ENCODE measurements at regions not wholly inside any gene's neighbourhood (a gene's known extent, or its start where the extent isn't known, plus 50 kb on each side); places are given as distances from the start of the nearest gene placed in this dataset.
"Not testable (repeated sequence)": the region's sequence is repeated elsewhere in the genome, so short reads cannot be mapped to it uniquely, and the experiment has no call there.

DNA sequence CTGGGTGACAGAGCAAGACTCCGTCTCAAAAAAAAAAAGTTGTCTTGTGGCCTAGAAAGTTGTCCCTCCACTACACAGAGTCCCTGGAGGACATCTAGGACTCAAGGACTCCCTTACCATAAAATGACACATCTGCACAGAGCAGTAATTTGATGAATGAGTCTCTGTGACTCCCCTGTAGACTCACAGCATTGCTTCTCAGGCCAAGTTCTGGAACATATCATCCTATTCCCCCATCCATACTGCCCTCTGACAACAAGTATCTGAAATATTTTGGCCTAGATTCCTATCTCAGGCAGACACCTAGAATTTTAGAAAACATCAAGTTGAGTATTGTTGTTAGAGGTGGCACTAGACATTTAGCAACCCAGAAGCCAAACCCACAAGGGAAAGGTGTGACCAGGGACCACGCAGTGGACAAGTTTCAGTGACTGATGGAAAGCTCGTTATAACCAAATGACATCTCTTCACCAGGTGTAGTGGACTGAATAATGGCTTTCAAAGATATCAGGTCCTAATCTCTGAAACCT, 97.9 kb upstream of the ATP8B1 start:
- Mint-ChIP-seq H3K4me1 (no peaks in the 10 kb centered on the region), H3K4me3 (no peak overlapping the region), H3K27ac (no peak overlapping the region), H3K27me3 (peaks cover 12% of the 10 kb centered on the region), H3K36me3 (peaks cover 3% of the 10 kb centered on the region), H3K9me3 (no peaks in the 10 kb centered on the region)
- ATAC-seq (ENCODE audit: low read depth), result no peak
- DNase-seq (ENCODE audit: low spot score in 2 of 2), result no peak

DNA sequence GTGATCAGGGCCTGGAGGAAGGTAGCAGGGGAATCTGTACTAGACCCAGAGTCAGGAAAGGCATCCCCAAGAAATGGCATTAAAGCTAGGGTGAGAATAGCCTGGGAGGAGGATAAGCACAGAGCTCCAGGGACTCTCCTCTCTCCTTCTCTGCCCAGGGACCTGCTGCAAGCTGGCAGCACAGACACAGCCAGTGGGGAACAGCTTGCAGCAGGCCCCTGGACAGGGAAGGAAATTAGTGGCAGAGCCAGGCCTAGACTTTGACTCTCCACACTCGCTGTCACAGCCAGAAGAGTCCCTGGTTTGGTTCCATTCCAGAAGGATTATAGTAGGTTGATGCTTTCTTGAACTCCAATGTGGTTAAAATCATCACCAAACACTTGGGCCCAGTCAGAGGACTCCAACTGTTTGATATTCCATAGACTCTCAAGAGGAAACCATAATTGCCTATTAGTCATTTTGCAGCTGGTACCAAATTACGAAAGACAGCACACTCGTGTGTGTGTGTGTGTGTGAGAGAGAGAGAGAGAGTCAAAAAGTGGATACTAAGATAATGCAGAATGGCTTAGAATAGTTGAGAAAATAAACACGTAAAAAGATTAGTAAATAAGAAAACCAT, 95.5 kb upstream of the ATP8B1 start:
- Mint-ChIP-seq H3K36me3 (peaks cover 2% of the 10 kb centered on the region), H3K9me3 (peaks cover 2% of the 10 kb centered on the region), H3K4me3 (no peak overlapping the region), H3K27ac (no peak overlapping the region), H3K4me1 (no peaks in the 10 kb centered on the region), H3K27me3 (peaks cover 8% of the 10 kb centered on the region)
- DNase-seq (ENCODE audit: low spot score in 2 of 2), result no peak
- ATAC-seq (ENCODE audit: low read depth), result no peak

DNA sequence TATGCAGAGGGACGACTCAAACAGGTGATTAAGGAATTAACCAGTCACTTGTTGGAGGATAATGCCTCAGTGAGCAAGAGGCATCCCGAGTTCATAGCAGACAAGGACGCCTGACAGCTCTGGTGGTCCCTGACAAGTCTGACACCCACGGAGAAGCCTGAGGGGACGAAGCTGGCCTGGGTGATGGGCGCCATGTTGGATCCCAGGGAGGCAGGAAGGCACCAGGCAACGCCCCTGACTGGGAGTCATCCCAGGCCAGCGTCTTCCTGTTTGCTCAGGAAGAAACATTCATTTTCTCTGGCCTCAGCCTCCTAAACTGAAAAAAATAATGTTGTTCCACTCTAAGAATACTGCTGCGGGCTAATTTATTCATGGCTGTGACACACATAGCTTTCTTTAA, 92.1 kb upstream of the ATP8B1 start:
- DNase-seq (ENCODE audit: low spot score in 2 of 2), result no peak
- no peak for ATAC-seq (ENCODE audit: low read depth)
- Mint-ChIP-seq H3K27me3 (peaks cover 6% of the 10 kb centered on the region), H3K9me3 (peaks cover 2% of the 10 kb centered on the region), H3K36me3 (peaks cover 4% of the 10 kb centered on the region), H3K27ac (no peak overlapping the region), H3K4me1 (peaks cover 3% of the 10 kb centered on the region), H3K4me3 (no peak overlapping the region)

DNA sequence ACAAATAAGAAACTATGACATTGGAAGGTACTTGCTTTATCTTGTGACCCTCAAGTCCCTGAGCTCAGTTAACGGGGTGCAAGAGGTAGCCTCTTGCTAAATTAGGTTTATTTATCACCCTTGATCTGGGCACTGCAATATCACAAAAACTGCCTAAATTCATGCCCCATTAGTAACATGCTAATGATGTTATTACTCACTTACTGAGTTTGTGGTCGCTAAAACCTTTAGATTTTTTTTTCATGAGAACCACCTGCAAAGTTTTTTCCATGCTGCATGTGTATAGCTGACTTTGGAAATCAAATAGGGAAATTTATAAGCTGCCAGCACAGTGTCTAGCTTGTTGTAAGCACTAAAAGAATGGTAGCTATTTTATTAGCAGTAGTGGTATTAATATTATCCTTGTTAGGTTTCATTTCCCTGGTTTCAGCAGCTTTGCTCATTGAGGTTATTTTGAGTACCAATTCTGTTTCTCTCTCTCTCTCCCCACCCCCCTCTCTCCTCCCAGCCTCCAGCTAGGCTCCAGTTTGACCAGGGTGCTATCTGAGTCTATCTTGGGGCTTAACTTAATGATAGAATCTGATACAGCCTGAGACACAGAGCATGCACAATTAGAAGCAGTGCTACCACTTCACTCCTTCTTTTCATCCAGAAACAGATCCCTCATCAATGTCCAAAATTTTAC, 88.7 kb upstream of the ATP8B1 start:
- ATAC-seq (ENCODE audit: low read depth) (no peak), DNase-seq (ENCODE audit: low spot score in 2 of 2) (no peak)
- H3K27ac Mint-ChIP-seq, result no peak overlapping the region
- H3K36me3 Mint-ChIP-seq, result peaks cover 6% of the 10 kb centered on the region
- peaks cover 3% of the 10 kb centered on the region for H3K4me1 Mint-ChIP-seq
- H3K27me3 Mint-ChIP-seq, result no peaks in the 10 kb centered on the region
- no peak overlapping the region for H3K4me3 Mint-ChIP-seq
- peaks cover 2% of the 10 kb centered on the region for H3K9me3 Mint-ChIP-seq

DNA sequence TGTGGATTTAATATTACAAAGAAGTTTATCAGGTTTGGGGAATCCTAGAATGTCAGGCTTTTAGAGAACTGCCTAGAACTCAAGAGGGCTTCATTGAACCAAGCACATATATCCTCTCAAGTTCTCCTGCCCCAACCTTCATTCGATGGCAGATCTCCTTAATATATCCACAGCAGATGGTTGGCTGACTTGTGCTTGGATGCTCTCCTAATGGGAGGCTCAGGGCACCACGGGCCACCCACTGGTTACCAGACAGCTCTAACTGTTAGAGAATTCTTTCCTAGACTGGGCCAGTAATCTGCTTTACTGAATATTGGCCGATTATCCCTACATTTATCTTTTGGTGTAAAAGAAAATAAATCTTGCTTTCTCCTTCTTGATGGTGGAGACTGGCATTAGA, 87.2 kb upstream of the ATP8B1 start:
- peaks cover 3% of the 10 kb centered on the region for H3K4me1 Mint-ChIP-seq
- H3K27me3 Mint-ChIP-seq, result no peaks in the 10 kb centered on the region
- H3K4me3 Mint-ChIP-seq, result no peak overlapping the region
- no peak overlapping the region for H3K27ac Mint-ChIP-seq
- ATAC-seq (ENCODE audit: low read depth) (no peak), DNase-seq (ENCODE audit: low spot score in 2 of 2) (no peak)
- no peaks in the 10 kb centered on the region for H3K9me3 Mint-ChIP-seq
- H3K36me3 Mint-ChIP-seq, result peaks cover 6% of the 10 kb centered on the region

DNA sequence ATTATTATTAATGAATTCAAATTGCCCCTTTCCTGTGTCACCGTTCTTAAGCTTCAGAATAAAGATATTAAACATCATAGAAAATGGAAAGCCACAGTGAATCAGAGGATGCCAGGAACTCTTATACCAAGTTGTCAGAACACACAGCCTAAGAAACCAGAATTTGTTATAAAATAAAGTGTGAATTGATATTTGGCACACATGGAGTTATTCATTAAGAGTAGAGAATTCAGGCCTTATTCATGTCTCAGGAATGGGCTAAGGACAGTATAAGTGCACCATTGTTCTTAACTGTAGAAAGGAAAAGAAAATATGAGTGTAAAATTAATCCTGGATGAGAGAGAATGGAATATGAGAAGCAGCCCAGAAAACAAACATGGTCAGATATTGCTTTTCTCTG, 86.7 kb upstream of the ATP8B1 start:
- H3K27ac Mint-ChIP-seq, result no peak overlapping the region
- no peak for DNase-seq (ENCODE audit: low spot score in 2 of 2)
- peaks cover 6% of the 10 kb centered on the region for H3K36me3 Mint-ChIP-seq
- peaks cover 3% of the 10 kb centered on the region for H3K4me1 Mint-ChIP-seq
- no peaks in the 10 kb centered on the region for H3K27me3 Mint-ChIP-seq
- H3K4me3 Mint-ChIP-seq, result no peak overlapping the region
- no peak for ATAC-seq (ENCODE audit: low read depth)
- H3K9me3 Mint-ChIP-seq, result no peaks in the 10 kb centered on the region

DNA sequence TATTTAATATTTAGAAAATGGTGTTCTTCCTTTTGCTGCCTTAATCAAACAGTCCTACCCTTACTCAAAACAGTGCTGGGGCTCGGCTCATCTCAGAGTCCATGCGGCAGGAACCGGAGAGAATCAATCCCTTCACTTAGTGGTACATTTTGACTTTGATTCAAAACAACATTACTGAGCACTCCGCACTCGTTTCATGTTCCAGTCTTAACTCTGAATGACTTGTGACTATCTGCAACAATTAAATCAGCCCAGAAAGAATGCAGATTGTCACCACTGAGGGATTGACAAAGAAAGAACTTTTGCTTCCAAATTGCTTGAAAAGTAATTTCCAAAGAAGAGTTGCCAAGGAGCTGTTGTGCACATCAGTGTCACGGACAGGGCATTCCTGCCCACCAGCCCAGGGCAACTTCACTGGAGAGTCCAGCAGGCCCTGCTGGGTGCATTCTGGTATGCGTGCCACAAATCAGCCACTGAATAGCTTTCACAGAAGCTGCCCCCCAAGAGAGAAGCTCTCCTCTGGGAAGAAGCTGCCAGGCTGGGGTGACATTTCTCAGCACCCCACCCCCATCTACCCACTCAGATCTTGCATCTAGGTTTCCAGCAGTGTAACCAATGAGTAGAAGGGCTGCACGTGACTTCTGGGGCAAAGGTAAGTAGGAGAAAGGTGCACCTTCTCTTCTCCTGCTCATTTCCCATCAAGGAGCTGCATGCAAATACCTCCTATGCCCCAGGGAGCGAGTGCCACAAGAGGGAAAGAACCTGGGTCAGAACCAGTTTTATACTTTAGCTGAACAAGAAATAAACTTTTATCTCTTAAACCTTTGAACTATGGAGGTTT, 84.6 kb upstream of the ATP8B1 start:
- ATAC-seq (ENCODE audit: low read depth) (no peak), DNase-seq (ENCODE audit: low spot score in 2 of 2) (no peak)
- Mint-ChIP-seq H3K36me3 (peaks cover 6% of the 10 kb centered on the region), H3K9me3 (no peaks in the 10 kb centered on the region), H3K4me1 (peaks cover 3% of the 10 kb centered on the region), H3K4me3 (no peak overlapping the region), H3K27me3 (no peaks in the 10 kb centered on the region), H3K27ac (no peak overlapping the region)

DNA sequence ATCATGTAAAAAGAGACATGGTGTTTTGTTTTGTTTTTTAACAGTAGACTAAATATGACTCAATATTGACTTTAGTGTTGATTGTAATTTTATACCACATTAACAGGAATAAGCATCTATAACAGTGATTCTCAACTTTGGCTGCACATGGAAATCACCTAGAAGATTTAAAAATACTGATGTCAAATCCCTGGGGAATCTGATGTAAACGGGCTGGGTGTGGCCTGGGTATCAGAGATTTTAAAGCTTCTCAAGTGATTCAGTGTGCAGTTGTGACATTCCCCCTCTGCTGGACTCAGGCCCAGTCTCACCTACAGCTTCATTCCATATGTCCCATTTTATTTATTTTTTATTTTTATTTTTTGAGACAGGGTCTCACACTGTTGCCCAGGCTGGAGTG, 82.8 kb upstream of the ATP8B1 start:
- H3K36me3 Mint-ChIP-seq, result peaks cover 4% of the 10 kb centered on the region
- DNase-seq (ENCODE audit: low spot score in 2 of 2), result no peak
- H3K9me3 Mint-ChIP-seq, result no peaks in the 10 kb centered on the region
- no peak for ATAC-seq (ENCODE audit: low read depth)
- no peak overlapping the region for H3K4me3 Mint-ChIP-seq
- peaks cover 3% of the 10 kb centered on the region for H3K4me1 Mint-ChIP-seq
- H3K27ac Mint-ChIP-seq, result no peak overlapping the region
- no peaks in the 10 kb centered on the region for H3K27me3 Mint-ChIP-seq

DNA sequence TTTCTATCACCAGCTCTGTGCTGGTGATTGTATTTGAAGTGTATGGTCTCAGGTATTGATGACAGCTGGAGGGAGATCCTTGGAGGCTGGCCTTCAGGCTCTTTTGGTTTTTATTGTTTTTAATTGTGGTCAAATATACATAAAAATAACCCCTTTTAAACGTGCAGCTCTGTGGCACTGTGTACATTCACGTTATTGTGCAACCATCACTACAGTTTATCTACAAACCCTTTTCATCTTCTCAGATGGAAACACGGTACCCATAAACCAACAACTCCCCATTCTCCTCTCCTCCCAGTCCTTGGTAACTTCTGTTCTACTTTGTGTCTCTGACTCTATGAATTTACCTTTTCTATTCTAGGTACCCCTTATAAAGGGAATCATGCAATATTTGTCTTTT, 79.3 kb upstream of the ATP8B1 start:
- Mint-ChIP-seq H3K9me3 (peaks cover 7% of the 10 kb centered on the region), H3K27ac (no peak overlapping the region), H3K4me3 (no peak overlapping the region), H3K4me1 (peaks cover 3% of the 10 kb centered on the region), H3K27me3 (no peaks in the 10 kb centered on the region), H3K36me3 (no peaks in the 10 kb centered on the region)
- no peak for DNase-seq (ENCODE audit: low spot score in 2 of 2)
- no peak for ATAC-seq (ENCODE audit: low read depth)

DNA sequence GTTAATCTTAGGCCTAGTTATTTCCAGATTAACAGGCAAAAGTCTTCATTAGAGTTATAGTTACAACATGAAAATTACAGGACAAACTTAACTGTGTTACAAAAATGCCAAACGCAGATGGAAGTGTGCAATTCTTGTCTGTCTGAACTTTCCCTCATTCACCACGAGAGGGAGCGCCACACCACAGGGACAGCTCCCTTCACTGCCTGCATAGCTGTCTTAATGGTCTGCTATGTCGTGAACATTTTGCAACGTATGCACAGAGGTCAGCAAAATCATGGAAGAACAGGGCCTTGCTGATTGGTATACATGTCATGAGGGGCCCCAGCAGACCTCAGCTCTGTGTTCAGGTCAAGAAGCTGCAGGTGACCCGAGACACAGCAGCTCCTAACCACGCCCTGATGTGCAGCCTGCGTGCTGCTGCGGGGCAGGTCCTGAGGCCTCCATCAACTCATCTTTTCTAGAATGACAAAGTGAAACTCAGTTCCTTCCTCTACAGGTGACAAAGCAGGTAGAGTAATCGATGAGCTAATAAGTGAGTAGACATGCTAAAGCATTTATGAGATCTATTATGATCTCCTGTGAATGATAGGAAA, 78.8 kb upstream of the ATP8B1 start:
- ATAC-seq (ENCODE audit: low read depth) (peak; percentile 96), DNase-seq (ENCODE audit: low spot score in 2 of 2) (peak; percentile 57 to 60)
- no peak overlapping the region for H3K27ac Mint-ChIP-seq
- H3K9me3 Mint-ChIP-seq, result peaks cover 7% of the 10 kb centered on the region
- H3K4me3 Mint-ChIP-seq, result no peak overlapping the region
- H3K27me3 Mint-ChIP-seq, result no peaks in the 10 kb centered on the region
- H3K4me1 Mint-ChIP-seq, result peaks cover 3% of the 10 kb centered on the region
- no peaks in the 10 kb centered on the region for H3K36me3 Mint-ChIP-seq

DNA sequence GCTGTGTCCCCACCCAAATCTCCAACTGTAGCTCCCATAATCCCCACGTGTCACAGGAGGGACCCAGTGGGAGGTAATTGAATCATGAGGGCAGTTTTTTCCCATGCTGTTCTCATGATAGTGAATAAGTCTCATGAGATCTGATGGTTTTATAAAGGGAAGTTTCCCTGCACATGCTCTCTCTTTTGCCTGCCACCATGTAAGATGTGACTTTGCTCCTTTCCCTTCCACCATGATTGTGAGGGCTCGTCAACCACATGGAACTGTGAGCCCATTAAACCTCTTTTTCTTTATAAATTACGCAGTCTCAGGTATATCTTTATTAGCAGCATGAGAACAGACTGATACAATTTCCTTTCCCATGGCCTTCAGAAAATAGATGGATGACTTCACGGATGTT, 76.8 kb upstream of the ATP8B1 start:
- H3K4me3 Mint-ChIP-seq; H3K27me3 Mint-ChIP-seq; H3K36me3 Mint-ChIP-seq; DNase-seq (ENCODE audit: low spot score in 2 of 2); H3K4me1 Mint-ChIP-seq; ATAC-seq (ENCODE audit: low read depth); H3K27ac Mint-ChIP-seq; H3K9me3 Mint-ChIP-seq: not testable (repeated sequence)

DNA sequence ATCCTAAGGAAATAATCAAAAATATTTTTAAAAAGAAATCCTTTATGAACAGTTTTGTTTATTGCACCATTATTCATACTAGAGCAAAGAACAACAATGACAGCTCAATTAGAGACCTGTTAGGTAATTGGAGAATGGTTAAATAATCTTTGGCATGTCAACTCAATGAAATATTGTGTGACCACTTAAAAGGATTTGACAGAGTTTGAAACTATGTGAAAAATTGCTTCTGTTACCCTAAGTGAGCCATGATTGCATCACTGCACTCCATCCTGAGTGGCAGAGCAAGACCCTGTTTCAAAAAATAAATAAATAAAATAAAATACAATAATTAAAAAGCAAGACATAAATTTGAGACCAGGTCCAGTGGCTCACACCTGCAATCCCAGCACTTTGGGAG, 66.1 kb upstream of the ATP8B1 start:
- Mint-ChIP-seq H3K4me1 (no peaks in the 10 kb centered on the region), H3K4me3 (no peak overlapping the region), H3K27ac (no peak overlapping the region), H3K9me3 (peaks cover 10% of the 10 kb centered on the region), H3K36me3 (peaks cover 6% of the 10 kb centered on the region), H3K27me3 (no peaks in the 10 kb centered on the region)
- ATAC-seq (ENCODE audit: low read depth) (no peak), DNase-seq (ENCODE audit: low spot score in 2 of 2) (no peak)

DNA sequence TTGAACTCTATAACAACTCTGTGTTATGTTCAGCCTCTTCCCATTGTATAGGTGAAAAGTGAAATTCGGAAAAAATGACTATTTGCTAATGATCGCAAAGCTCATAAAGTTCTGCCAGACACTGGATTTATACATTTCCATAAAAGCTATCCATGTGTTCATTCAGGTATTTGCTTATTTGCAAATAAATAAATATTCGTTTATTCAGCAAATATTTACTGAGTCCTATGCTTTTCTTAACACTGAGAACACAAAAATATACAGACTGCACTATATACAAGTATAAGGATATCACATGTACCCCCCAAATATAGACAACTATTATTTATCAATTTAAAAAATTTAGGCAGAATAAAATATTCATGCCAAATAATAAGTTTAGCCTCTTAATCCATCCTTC, 63.2 kb upstream of the ATP8B1 start:
- ATAC-seq (ENCODE audit: low read depth), result no peak
- no peak for DNase-seq (ENCODE audit: low spot score in 2 of 2)
- H3K4me3 Mint-ChIP-seq, result no peak overlapping the region
- no peaks in the 10 kb centered on the region for H3K4me1 Mint-ChIP-seq
- peaks cover 5% of the 10 kb centered on the region for H3K27me3 Mint-ChIP-seq
- H3K36me3 Mint-ChIP-seq, result no peaks in the 10 kb centered on the region
- H3K9me3 Mint-ChIP-seq, result peaks cover 2% of the 10 kb centered on the region
- H3K27ac Mint-ChIP-seq, result no peak overlapping the region

DNA sequence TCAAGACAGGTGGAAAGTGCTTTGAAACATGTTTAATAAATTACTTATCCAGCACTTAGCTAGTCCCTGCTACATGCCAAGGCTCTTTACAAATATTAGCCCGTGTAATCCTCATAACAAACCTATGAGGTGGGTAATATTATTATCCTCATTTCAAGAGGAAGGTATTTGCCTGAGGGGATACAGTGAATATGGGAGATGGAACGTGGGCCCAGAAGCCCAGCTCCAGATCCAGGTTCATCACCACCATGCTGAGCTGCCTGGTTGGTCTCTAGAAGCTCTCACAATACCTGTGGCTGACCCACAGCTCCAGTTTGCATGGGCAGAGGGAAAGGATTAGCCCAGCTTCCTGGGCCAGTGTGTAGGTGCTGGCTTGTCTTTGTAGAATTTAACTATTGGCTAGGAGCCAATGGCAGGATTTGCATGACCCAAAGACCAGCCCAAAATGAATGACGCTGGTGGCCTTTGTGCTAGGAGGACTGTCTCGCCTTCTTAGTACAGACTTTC, 61.6 kb upstream of the ATP8B1 start:
- Mint-ChIP-seq H3K9me3 (no peaks in the 10 kb centered on the region), H3K27me3 (peaks cover 5% of the 10 kb centered on the region), H3K4me3 (no peak overlapping the region), H3K27ac (no peak overlapping the region), H3K36me3 (no peaks in the 10 kb centered on the region), H3K4me1 (no peaks in the 10 kb centered on the region)
- no peak for ATAC-seq (ENCODE audit: low read depth)
- no peak for DNase-seq (ENCODE audit: low spot score in 2 of 2)
